CD14-positive monocyte (primary cell): ENCODE measurements at regions not wholly inside any gene's neighbourhood (a gene's known extent, or its start where the extent isn't known, plus 50 kb on each side); places are given as distances from the start of the nearest gene placed in this dataset.
"Not testable (repeated sequence)": the region's sequence is repeated elsewhere in the genome, so short reads cannot be mapped to it uniquely, and the experiment has no call there.

ENCODE experiments used
- DNase-seq, 3 donors: peaks; one replicate each; pipeline ENCODE4 v3.0.0-alpha.2; 2011 to 2022
- H2AFZ ChIP-seq: 2 replicates; pipeline ENCODE4 v1.6.0; 2012; ENCODE audit warnings: mild to moderate bottlenecking, low read depth, low read length, inconsistent platforms; ENCODE audit not compliant: insufficient read depth, poor library complexity, severe bottlenecking
- H3K27ac ChIP-seq, 2 donors: 1 replicate in 1 of 2; 2 replicates in 1 of 2; pipeline ENCODE4 v1.5.1; 2012 to 2013; ENCODE audit warnings: low read length in 2 of 2, control low read depth in 1 of 2, inconsistent platforms in 1 of 2, low read depth in 1 of 2, mild to moderate bottlenecking in 1 of 2
- H3K27me3 ChIP-seq, 2 donors: one replicate each; pipeline versions ENCODE4 v1.6.0 to v1.6.1; 2011 to 2013; ENCODE audit warnings: low read length in 2 of 2; ENCODE audit not compliant: control insufficient read depth in 2 of 2, insufficient read depth in 2 of 2
- H3K36me3 ChIP-seq, 2 donors: replicated peaks in 1 of 2; 1 replicate in 1 of 2; 2 replicates in 1 of 2; pipeline versions ENCODE4 v1.5.1 to v1.6.1; 2012 to 2013; ENCODE audit warnings: low read length in 2 of 2, control low read depth in 1 of 2, inconsistent platforms in 1 of 2, mild to moderate bottlenecking in 1 of 2; ENCODE audit not compliant: insufficient read depth in 2 of 2, control insufficient read depth in 1 of 2
- H3K4me1 ChIP-seq, 2 donors: 1 replicate in 1 of 2; 2 replicates in 1 of 2; pipeline versions ENCODE4 v1.5.1 to v1.6.1; 2012 to 2013; ENCODE audit warnings: low read length in 2 of 2, control low read depth in 1 of 2, inconsistent platforms in 1 of 2, mild to moderate bottlenecking in 1 of 2, moderate library complexity in 1 of 2; ENCODE audit not compliant: insufficient read depth in 2 of 2, control insufficient read depth in 1 of 2
- H3K4me2 ChIP-seq: replicated peaks from 2 replicates; pipeline ENCODE3; 2012; ENCODE audit warnings: low read length, moderate library complexity, mild to moderate bottlenecking; ENCODE audit not compliant: poor library complexity, severe bottlenecking; ENCODE audit errors: extremely low read depth
- H3K4me3 ChIP-seq, 3 experiments: fragments of 200-600 bp in 1 of 3; sonication (generic) in 1 of 3; replicated peaks in 1 of 3; 1 replicate in 2 of 3; 2 replicates in 1 of 3; pipeline ENCODE4 v1.5.1; 2011 to 2013; ENCODE audit warnings: low read length in 3 of 3, mild to moderate bottlenecking in 3 of 3, control low read depth in 2 of 3, low read depth in 2 of 3, inconsistent platforms in 1 of 3, moderate library complexity in 1 of 3
- H3K79me2 ChIP-seq: 2 replicates; pipeline ENCODE4 v1.6.0; 2012; ENCODE audit warnings: mild to moderate bottlenecking, control low read depth, inconsistent platforms, low read length, moderate library complexity; ENCODE audit not compliant: insufficient read depth
- H3K9ac ChIP-seq: 2 replicates; pipeline ENCODE4 v1.6.0; 2017; ENCODE audit warnings: low read length, mild to moderate bottlenecking; ENCODE audit not compliant: insufficient read depth, poor library complexity, severe bottlenecking
- H3K9me3 ChIP-seq, 2 donors: replicated peaks in 1 of 2; 1 replicate in 1 of 2; 2 replicates in 1 of 2; pipeline versions ENCODE4 v1.5.1 to v1.6.1; 2012 to 2013; ENCODE audit warnings: low read length in 2 of 2, control low read depth in 1 of 2; ENCODE audit not compliant: control insufficient read depth in 1 of 2, insufficient read depth in 1 of 2
- H4K20me1 ChIP-seq: 2 replicates; pipeline ENCODE4 v1.6.0; 2012; ENCODE audit warnings: mild to moderate bottlenecking, low read length, control low read depth, moderate library complexity; ENCODE audit not compliant: insufficient read depth
- H3K27ac Mint-ChIP-seq, 7 donors: one replicate each; pipeline ENCODE4 v1.8.0; 2020; ENCODE audit warnings: mild to moderate bottlenecking in 7 of 7, mixed read lengths in 7 of 7, moderate library complexity in 6 of 7, inconsistent platforms in 2 of 7
- H3K27me3 Mint-ChIP-seq, 3 donors: one replicate each; pipeline ENCODE4 v1.8.0; 2021 to 2022; ENCODE audit warnings: low read depth in 3 of 3, mild to moderate bottlenecking in 3 of 3, mixed read lengths in 3 of 3, moderate library complexity in 3 of 3, inconsistent platforms in 1 of 3
- H3K36me3 Mint-ChIP-seq, 2 donors: one replicate each; pipeline ENCODE4 v1.8.0; 2020; ENCODE audit warnings: mixed read lengths in 2 of 2, inconsistent platforms in 1 of 2, mild to moderate bottlenecking in 1 of 2
- H3K4me1 Mint-ChIP-seq: one replicate; pipeline ENCODE4 v1.8.0; 2020; ENCODE audit warnings: mild to moderate bottlenecking, mixed read lengths
- H3K4me3 Mint-ChIP-seq, 2 donors: one replicate each; pipeline ENCODE4 v1.8.0; 2020; ENCODE audit warnings: mild to moderate bottlenecking in 2 of 2, mixed read lengths in 2 of 2, moderate library complexity in 1 of 2
- H3K9me3 Mint-ChIP-seq, 7 donors: one replicate each; pipeline ENCODE4 v1.8.0; 2020 to 2022; ENCODE audit warnings: mixed read lengths in 7 of 7, mild to moderate bottlenecking in 6 of 7, moderate library complexity in 6 of 7, inconsistent platforms in 2 of 7
- CTCF ChIP-seq: fragments of 200-600 bp; IDR thresholded peaks from one replicate; pipeline ENCODE4 v1.8.0; 2022; ENCODE audit warnings: antibody characterized with exemption, mild to moderate bottlenecking
- WGBS: methylation state at CpG from one replicate; pipeline ENCODE4 v1.1.5; 2013; ENCODE audit warnings: missing lambda C conversion rate; ENCODE audit not compliant: insufficient coverage; 5-methylcytosine and 5-hydroxymethylcytosine counted together
- intact Hi-C, 2 donors: fragments of 100-400 bp; cut with micrococcal nuclease; formaldehyde crosslinking; loops; one replicate each; pipeline versions ENCODE4 v1.15.0 to v1.15.1; 2023

- intact Hi-C loops = no loop called here
- Histone ChIP-seq H3K4me2 (no peak overlapping the region), H3K27ac (no peak overlapping the region), H3K79me2 (no peaks in the 10 kb centered on the region), H3K4me3 (no peak overlapping the region), H3K9me3 (peaks cover 14 to 31% of the 10 kb centered on the region in 2 donors), H3K27me3 (no peaks in the 10 kb centered on the region), H4K20me1 (no peaks in the 10 kb centered on the region), H2AFZ (no peak overlapping the region), H3K9ac (no peak overlapping the region), H3K4me1 (no peaks in the 10 kb centered on the region), H3K36me3 (no peaks in the 10 kb centered on the region)
- peaks cover 6 to 23% (median 12%) of the 10 kb centered on the region in 7 donors for H3K9me3 Mint-ChIP-seq
- H3K27ac Mint-ChIP-seq = no peak overlapping the region
- H3K4me3 Mint-ChIP-seq = no peak overlapping the region
- no peaks in the 10 kb centered on the region for H3K4me1 Mint-ChIP-seq
- no peaks in the 10 kb centered on the region for H3K36me3 Mint-ChIP-seq
- no peak for TF ChIP-seq CTCF
- no peaks in the 10 kb centered on the region for H3K27me3 Mint-ChIP-seq
- 75% methylated on average over 3 of the region's 4 CpGs for WGBS
- no peak for DNase-seq
Observed at GRCh38 chr13:108069521-108070210, 145.7 kb downstream of the LIG4 start.

- no CpG with 5 or more reads among the region's 1 CpG for WGBS
Observed at GRCh38 chr13:108064372-108064771, 151.0 kb downstream of the LIG4 start.

More at GRCh38 chr13:108064372-108064771, 151.0 kb downstream of the LIG4 start:
- intact Hi-C loops, H3K27ac Mint-ChIP-seq, H3K4me1 ChIP-seq, H3K4me2 ChIP-seq, H3K4me1 Mint-ChIP-seq, H3K36me3 ChIP-seq, H3K27me3 ChIP-seq, H3K79me2 ChIP-seq, H3K27me3 Mint-ChIP-seq, H3K36me3 Mint-ChIP-seq, H3K4me3 Mint-ChIP-seq, H3K9ac ChIP-seq, DNase-seq, H3K4me3 ChIP-seq, H2AFZ ChIP-seq, H3K27ac ChIP-seq, H4K20me1 ChIP-seq: not testable (repeated sequence)
- H3K9me3 ChIP-seq = peaks cover 17 to 22% of the 10 kb centered on the region in 2 donors
- H3K9me3 Mint-ChIP-seq = peaks cover 3 to 17% (median 6%) of the 10 kb centered on the region in 7 donors
